NCI-H774 (cell line): ENCODE measurements at regions not wholly inside any gene's neighbourhood (a gene's known extent, or its start where the extent isn't known, plus 50 kb on each side); places are given as distances from the start of the nearest gene placed in this dataset.

Experiments used
- DNase-seq: peaks from one replicate; lab custom pipeline; 2025; lab: John Stamatoyannopoulos, UW

DNA sequence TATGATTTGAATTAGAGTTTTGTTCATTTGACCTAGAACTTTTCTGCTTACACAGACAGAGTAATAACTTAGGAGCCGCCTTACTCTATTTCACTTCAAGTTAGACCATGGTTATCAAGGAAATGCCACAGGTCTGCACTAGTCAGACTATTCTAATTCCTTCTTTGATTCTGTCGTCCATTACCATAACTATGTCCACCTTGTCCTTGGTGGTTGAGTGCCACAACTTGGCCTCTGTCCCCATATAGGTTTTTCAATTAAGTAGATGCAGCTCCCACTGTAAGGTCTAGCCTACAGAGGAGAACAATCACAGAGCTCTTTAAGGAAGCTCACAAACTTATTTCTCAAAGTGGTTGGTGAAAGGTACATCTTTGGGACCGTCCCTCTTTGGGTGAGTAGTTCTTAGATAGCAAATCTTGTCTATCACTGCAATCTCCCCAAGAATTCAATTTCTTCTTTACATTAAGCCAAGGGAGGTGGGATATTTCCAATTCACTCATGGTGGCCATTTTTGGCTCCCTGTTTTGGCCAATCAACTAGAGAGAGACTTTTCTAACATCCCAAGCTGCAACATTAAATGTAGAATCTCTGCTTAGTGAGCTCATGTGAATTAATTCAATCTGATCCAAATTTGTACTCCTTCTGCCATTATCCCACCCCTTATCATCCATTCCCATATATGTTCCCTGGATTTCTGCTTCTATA lies 434.6 kb downstream of the ADAMTS20 start:
- no peak for DNase-seq

GRCh38 chr12:43115441-43116160 lies 436.4 kb downstream of the ADAMTS20 start:
- no peak for DNase-seq

DNA sequence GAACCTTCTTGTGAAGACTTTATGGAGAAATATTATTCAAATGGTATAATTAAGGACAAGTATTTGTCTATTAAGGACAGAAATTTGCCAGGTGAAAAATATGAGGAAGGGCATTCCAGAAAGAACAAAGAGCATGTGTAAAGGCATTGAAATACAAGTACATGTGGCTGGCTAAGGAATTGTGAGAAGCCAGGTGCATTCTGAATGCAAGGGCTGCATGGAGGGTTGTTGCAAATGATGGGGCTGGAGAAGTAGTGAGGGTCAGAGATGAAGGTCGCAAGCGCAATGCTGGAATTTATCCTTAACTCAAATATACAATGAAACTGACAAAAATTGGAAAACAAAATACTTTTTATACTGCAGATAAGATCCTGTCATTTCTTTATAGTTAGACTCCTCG lies 437.7 kb downstream of the ADAMTS20 start:
- no peak for DNase-seq

DNA sequence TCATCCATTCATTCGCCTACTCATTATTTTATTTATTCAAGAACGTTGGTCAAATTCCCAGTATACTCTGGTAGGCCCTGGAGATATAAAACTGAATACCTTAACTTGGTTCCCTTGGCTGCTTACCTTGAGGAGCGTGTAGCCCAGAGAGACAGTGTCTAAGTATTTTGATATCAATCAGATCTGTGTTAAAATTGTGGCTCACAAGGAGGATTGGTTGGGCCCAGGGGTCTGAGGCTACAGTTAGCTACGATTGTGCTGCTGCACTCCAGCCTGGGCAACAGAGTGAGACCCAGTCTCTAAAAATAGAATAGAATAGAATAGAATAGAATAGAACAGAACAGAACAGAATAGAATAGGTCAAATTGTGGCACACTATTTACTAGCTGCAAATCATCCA lies 438.4 kb downstream of the ADAMTS20 start:
- DNase-seq = no peak

DNA sequence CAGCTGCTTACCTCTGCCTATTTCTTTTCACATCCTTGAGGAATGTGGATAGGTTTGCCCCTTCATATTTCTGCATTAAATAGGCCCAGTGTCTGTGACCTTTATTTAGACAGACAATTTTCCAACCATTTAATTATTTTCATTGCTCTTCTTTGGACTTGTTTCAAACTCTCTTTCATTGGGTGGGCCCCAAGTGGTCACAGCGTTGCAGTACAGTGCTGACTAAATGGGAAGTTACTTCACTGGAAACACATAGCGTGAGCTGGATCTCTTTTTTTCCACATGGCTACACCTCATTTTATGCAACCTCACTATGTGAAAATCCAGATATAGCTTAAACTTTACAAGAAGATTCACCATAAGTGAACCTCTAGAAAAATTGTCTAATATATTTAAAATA lies 438.9 kb downstream of the ADAMTS20 start:
- no peak for DNase-seq

DNA sequence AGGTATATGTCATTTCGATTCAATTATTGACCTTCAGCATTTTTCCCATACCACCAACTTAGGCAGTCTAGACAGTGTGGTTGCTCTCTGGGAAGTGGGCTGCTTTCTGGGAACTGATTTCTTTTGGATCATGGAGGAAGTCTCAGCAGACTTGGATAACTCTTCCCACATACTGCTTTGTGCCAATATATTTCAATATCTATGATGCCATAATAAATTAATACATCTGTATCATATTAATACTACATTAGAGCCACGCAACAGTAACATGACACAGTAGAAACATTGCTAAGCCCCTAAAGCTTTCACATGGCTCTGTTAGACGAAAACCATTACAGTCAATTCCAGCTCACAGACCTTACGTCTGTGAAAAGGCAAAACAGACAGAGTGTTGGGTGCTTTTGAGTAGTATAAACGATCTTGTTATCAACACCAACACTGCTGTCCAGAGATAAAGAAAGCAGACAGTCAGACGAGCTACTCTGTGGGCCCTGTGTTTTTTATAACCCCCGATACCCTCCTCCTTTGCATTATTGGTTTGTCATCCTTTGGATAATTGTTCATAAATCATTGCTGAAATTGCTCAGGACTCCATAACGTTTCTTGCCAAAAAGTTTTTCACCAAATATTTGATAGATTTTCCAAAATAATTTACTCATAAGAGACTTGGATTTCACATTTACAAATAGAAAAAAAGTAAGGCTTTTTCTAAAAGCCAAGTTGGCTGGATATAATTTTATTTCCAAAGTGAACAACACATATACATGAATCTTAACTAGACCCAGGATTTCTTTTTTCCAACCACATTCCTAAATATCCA lies 439.7 kb downstream of the ADAMTS20 start:
- no peak for DNase-seq

GRCh38 chr12:43111608-43112007 lies 440.4 kb downstream of the ADAMTS20 start:
- no peak for DNase-seq

DNA sequence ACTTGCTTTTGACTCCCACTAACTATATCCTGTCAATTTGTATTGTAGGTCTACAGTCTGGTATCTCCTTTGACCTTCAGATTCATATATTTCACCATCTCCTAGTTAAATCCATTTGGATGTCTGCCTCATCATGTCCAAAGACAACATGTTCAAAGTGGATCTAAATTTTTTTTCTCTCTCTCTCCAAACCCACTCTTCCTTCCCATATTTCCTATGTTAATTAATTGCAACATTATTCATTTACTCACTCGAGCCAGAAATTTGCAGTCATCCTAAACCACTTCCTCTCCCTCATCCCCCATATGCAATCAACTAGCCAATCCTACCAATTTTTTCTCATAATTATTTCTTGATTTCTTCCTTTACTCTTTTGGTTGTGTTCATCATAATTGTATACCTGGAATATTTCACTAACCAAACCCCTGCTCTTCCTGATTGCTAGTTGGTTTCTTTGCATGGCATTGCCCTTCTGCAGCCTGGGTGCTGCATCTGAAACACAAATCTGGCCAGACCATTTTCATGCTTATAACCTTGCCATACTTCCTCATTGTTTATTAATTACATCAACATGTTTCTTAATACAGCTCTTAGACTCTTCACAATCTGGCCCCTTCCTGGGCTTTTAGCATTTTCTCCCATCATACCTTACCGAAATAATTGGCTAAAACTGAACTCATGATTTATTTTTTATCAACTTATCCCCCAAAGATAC lies 442.2 kb downstream of the ADAMTS20 start:
- no peak for DNase-seq

- DNase-seq = no peak
These were observed 443.3 kb downstream of the ADAMTS20 start for GRCh38 chr12:43108656-43109055.

DNA sequence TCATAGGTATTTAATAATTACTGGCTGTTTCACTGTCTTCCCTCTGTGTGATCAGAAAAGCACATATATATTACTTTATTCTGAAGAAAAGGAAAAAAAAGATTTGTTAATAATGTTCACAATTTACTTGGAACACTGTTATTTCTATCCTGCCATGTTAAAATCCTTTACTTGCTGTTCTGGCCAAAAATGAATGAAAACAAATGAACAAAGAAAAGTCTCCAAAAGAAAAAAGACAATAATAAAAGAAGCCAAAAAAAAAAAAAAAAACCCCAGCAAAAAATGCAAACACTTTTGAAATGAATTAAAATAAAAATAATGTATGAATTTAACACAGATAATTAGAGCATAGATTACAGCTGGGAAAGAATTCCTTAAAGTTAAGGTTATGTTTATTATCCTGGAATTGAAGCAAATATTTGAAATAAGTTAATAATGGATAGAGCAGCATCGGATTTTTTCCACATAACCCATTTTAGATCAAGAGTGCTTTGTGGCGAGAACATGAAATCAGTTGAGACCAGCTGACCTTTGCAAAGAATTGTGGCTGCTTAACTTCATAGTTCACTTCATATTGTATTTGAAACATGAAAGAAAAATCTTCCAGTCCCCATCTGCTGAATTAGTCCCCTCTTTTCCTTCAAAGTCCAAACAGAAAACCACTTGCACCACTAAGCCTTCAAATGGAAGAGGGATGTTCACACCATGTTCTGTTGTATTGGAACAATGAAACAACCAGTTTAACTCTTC lies 444.8 kb downstream of the ADAMTS20 start:
- DNase-seq = no peak

DNA sequence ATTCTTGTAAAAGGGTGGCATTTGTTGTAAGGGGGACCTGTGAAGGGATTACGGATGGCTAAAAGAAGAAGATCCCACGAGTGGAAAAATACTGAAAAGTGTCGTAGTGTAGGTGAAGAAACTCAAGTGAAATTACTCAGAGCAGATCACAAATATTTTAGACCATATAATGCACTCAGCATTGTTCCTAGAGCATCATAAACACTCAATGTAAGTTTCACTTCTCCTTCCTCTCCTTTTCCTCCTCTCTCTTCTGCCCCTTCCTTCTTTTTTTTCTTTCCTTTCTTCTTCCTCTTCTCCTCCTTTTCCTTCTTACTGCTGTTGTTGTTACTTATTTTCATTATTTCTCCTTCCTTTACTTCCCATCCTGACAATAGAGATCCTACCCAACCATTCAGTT lies 445.6 kb downstream of the ADAMTS20 start:
- DNase-seq = no peak

- no peak for DNase-seq
These were observed 446.5 kb downstream of the ADAMTS20 start for GRCh38 chr12:43105426-43105981.

DNA sequence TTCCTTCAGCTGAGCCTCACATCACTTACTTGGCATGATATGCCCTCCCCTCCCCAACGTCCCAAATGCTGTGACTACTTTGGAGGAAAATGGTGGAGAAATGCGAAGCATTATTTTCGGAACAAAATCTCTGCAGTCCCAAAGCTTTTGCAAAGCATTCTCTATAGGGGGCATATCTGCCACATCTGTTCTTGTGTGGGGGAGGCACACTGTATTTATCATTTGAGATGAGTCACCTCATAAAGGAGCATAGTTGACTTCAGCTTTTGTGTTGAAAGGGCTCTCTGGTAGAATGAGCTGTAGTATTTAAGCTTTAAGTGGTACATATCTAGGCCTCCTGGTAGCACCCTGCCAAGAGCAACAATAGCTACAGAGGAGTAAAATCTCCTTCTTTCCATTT lies 447.5 kb downstream of the ADAMTS20 start:
- no peak for DNase-seq

DNA sequence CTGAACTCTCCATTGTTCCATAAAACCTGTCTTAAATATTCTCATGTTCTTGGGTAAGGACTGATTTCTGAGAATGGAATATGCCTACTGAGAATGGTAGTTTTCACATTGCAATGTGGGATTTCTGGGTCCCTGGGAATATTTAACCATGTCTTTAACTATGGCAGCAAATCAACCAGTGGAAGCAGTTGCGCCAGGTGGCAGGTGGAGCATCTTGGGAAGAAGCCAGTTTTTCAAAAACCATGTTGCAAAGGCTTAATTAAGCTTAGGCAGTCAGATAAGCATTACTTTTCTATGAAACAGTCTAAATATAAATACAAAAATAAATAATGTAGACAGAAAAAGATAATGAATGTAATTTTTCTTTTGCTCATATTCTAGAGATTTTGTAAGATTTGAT lies 448.1 kb downstream of the ADAMTS20 start:
- no peak for DNase-seq

GRCh38 chr12:43102546-43103264 lies 449.3 kb downstream of the ADAMTS20 start:
- no peak for DNase-seq

DNA sequence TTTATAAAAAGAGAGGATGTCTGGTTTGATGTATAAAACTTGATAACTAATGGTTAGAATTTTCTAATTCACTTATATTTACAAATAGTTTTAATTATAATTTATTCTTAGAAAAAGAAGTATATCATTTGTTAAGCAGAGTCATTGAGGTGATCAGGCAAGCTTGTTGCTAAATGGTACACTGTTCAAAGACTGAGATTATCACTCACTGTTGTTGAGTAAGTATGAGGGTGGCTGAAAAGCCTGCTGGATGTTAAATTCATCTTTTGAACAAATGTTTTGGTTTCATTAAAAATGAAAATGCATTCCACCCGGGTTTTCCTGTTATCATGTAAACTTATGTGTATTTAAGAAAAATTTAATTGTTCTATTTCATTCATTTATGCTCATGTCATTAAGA lies 451.8 kb downstream of the ADAMTS20 start:
- no peak for DNase-seq

DNA sequence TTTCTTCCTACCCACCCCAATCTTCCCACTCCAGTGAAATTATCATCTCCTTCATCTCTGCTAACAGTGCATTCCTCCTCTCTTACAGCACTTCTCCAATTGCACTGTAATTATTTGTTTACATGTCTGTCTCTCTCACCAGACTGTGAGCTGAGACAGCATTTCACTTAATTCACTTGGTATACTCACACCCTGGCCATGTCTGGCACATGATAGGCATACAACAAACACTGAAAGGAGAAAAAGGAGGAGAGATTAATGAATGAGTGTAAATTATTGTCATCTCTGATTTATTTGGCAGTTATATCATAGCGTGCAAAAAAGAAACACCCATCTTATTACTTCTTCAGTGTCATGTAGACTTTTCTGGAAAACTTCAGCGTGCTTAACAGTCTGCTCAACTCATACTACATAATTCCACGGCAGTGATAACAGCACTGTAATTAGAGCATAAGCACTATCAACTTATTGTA lies 452.3 kb downstream of the ADAMTS20 start:
- no peak for DNase-seq

GRCh38 chr12:43098766-43099550 lies 453.0 kb downstream of the ADAMTS20 start:
- DNase-seq = no peak

DNA sequence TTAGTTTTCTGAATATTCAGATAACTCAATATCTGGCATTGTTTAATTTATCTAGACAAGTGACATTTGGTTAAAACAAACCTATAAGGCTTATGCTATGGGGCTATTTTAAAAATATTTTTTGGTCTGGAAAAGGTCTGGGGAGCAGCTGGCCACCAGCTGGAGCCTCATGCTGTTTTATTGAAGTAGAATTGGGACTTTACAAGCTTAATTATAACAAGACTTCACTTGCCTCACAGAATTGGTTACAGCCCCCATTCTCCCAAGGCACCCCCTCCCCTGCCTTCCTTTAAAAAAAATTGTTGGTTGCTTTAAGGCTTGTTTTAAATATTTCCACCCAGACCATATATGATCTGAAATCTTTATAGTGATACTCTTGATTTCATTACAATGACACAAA lies 453.9 kb downstream of the ADAMTS20 start:
- DNase-seq = no peak

GRCh38 chr12:43097471-43097870 lies 454.5 kb downstream of the ADAMTS20 start:
- DNase-seq = no peak
